HG03432 (cell line): ENCODE measurements at regions not wholly inside any gene's neighbourhood (a gene's known extent, or its start where the extent isn't known, plus 50 kb on each side); places are given as distances from the start of the nearest gene placed in this dataset.

Experiments used
- ATAC-seq: cut with Tn5 transposase; IDR thresholded peaks from one replicate; pipeline ENCODE4 v1.9.1; 2021; ENCODE audit warnings: mild to moderate bottlenecking, moderate library complexity; ENCODE audit not compliant: unreplicated experiment

- ATAC-seq: no peak
These were observed 221.3 kb downstream of the CBLN4 start for GRCh38 chr20:55784036-55784435.

- ATAC-seq: no peak
These were observed 221.9 kb downstream of the CBLN4 start for GRCh38 chr20:55783381-55783780.

GRCh38 chr20:55782912-55783253 is 222.4 kb downstream of the CBLN4 start:
- ATAC-seq: no peak

GRCh38 chr20:55782224-55782911 is 223.0 kb downstream of the CBLN4 start:
- ATAC-seq: no peak

- ATAC-seq: no peak
These were observed 226.5 kb downstream of the CBLN4 start for GRCh38 chr20:55778796-55779195.

GRCh38 chr20:55777641-55778040 is 227.7 kb downstream of the CBLN4 start:
- ATAC-seq: no peak

GRCh38 chr20:55776176-55776575 is 229.1 kb downstream of the CBLN4 start:
- ATAC-seq: no peak

GRCh38 chr20:55774628-55775027 is 230.7 kb downstream of the CBLN4 start:
- ATAC-seq: no peak

GRCh38 chr20:55761797-55762196 is 243.5 kb downstream of the CBLN4 start:
- ATAC-seq: no peak

GRCh38 chr20:55761100-55761499 is 244.2 kb downstream of the CBLN4 start:
- ATAC-seq: no peak

GRCh38 chr20:55760586-55760985 is 244.7 kb downstream of the CBLN4 start:
- ATAC-seq: no peak

- no peak for ATAC-seq
These were observed 249.5 kb downstream of the CBLN4 start for GRCh38 chr20:55755861-55756260.

GRCh38 chr20:55755411-55755810 is 249.9 kb downstream of the CBLN4 start:
- no peak for ATAC-seq

GRCh38 chr20:55746723-55747122 is 258.6 kb downstream of the CBLN4 start:
- no peak for ATAC-seq

GRCh38 chr20:55745840-55746239 is 259.5 kb downstream of the CBLN4 start:
- no peak for ATAC-seq

- no peak for ATAC-seq
These were observed 260.4 kb downstream of the CBLN4 start for GRCh38 chr20:55744896-55745295.

- no peak for ATAC-seq
These were observed 263.5 kb downstream of the CBLN4 start for GRCh38 chr20:55741801-55742200.

- ATAC-seq: no peak
These were observed 265.2 kb downstream of the CBLN4 start for GRCh38 chr20:55740076-55740475.

- no peak for ATAC-seq
These were observed 275.0 kb downstream of the CBLN4 start for GRCh38 chr20:55730321-55730720.

GRCh38 chr20:55714736-55715135 is 290.6 kb downstream of the CBLN4 start:
- ATAC-seq: no peak

GRCh38 chr20:55714082-55714481 is 291.2 kb downstream of the CBLN4 start:
- no peak for ATAC-seq

GRCh38 chr20:55704458-55704857 is 300.9 kb downstream of the CBLN4 start:
- ATAC-seq: no peak

GRCh38 chr20:55701467-55701866 is 303.9 kb downstream of the CBLN4 start:
- no peak for ATAC-seq
